T-helper 2 cell treated with Interferon-gamma antibody and Interleukin-4, amounts not matched to agents 100 ng/mL and 5 ng/mL, for 36 hours (primary cell): ENCODE measurements at regions not wholly inside any gene's neighbourhood (a gene's known extent, or its start where the extent isn't known, plus 50 kb on each side); places are given as distances from the start of the nearest gene placed in this dataset.
"Not testable (repeated sequence)": the region's sequence is repeated elsewhere in the genome, so short reads cannot be mapped to it uniquely, and the experiment has no call there.

ENCODE experiments used
- intact Hi-C: fragments of 100-400 bp; cut with micrococcal nuclease; formaldehyde crosslinking; loops from one replicate; pipeline ENCODE4 v1.15.1; 2023

GRCh38 chr15:79492065-79492464 is 59.9 kb downstream of the MINAR1 start:
- intact Hi-C loops, result no loop called here

- intact Hi-C loops, result no loop called here
These were observed 62.3 kb downstream of the MINAR1 start for GRCh38 chr15:79494384-79494909.

GRCh38 chr15:79494963-79495755 is 63.0 kb downstream of the MINAR1 start:
- intact Hi-C loops, result no loop called here

GRCh38 chr15:79495775-79496174 is 63.6 kb downstream of the MINAR1 start:
- intact Hi-C loops, result no loop called here

GRCh38 chr15:79496838-79497237 is 64.7 kb downstream of the MINAR1 start:
- intact Hi-C loops, result no loop called here

GRCh38 chr15:79501086-79501485 is 69.0 kb downstream of the MINAR1 start:
- intact Hi-C loops, result no loop called here

GRCh38 chr15:79505956-79506355 is 73.8 kb downstream of the MINAR1 start:
- intact Hi-C loops, result no loop called here

- intact Hi-C loops, result not testable (repeated sequence)
These were observed 80.7 kb downstream of the MINAR1 start for GRCh38 chr15:79512844-79513243.

- intact Hi-C loops, result no loop called here
These were observed 81.3 kb downstream of the MINAR1 start for GRCh38 chr15:79513417-79513816.

GRCh38 chr15:79513940-79514339 is 81.8 kb downstream of the MINAR1 start:
- intact Hi-C loops, result no loop called here

- intact Hi-C loops, result no loop called here
These were observed 83.3 kb downstream of the MINAR1 start for GRCh38 chr15:79515300-79516027.

- intact Hi-C loops, result no loop called here
These were observed 84.0 kb downstream of the MINAR1 start for GRCh38 chr15:79516155-79516554.

- intact Hi-C loops, result no loop called here
These were observed 84.5 kb downstream of the MINAR1 start for GRCh38 chr15:79516646-79517045.

GRCh38 chr15:79519628-79520027 is 87.5 kb downstream of the MINAR1 start:
- intact Hi-C loops, result no loop called here

GRCh38 chr15:79520654-79521053 is 88.5 kb downstream of the MINAR1 start:
- intact Hi-C loops, result no loop called here

- intact Hi-C loops, result no loop called here
These were observed 90.5 kb downstream of the MINAR1 start for GRCh38 chr15:79522656-79523055.

GRCh38 chr15:79523266-79523665 is 91.1 kb downstream of the MINAR1 start:
- intact Hi-C loops, result no loop called here

GRCh38 chr15:79524531-79524930 is 92.4 kb downstream of the MINAR1 start:
- intact Hi-C loops, result no loop called here

- intact Hi-C loops, result no loop called here
These were observed 94.2 kb downstream of the MINAR1 start for GRCh38 chr15:79526376-79526775.

- intact Hi-C loops, result no loop called here
These were observed 95.7 kb downstream of the MINAR1 start for GRCh38 chr15:79527821-79528220.

GRCh38 chr15:79529157-79529785 is 97.1 kb downstream of the MINAR1 start:
- intact Hi-C loops, result no loop called here

- intact Hi-C loops, result no loop called here
These were observed 103.4 kb downstream of the MINAR1 start for GRCh38 chr15:79535536-79535935.
